ENCODE measurements at regions not wholly inside any gene's neighbourhood (a gene's known extent, or its start where the extent isn't known, plus 50 kb on each side); places are given as distances from the start of the nearest gene placed in this dataset.
"Not testable (repeated sequence)": the region's sequence is repeated elsewhere in the genome, so short reads cannot be mapped to it uniquely, and the experiment has no call there.

DNA sequence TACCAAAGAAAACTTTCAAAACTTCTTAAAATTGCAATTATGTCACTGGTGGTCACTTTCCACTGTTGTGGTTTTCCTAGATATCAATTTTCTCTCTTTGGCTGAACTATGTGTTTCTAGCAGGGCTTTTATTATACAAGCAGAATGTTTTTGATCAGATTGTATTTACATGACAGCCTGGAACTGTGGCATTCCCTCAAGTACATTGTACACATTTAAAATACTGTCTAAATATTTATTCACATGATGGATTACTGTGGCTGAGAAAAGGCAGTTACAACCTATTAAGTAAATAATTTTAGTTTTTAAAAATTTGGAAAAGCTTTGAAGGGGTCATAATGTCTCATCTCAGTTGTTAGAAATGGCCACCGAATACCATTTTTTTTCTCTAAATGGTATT is 231.9 kb upstream of the PPP1R3A start:
- no peak overlapping the region for H3K27ac ChIP-seq (ENCODE audit: low read depth, low read length)
- CTCF ChIA-PET = no interaction called here

DNA sequence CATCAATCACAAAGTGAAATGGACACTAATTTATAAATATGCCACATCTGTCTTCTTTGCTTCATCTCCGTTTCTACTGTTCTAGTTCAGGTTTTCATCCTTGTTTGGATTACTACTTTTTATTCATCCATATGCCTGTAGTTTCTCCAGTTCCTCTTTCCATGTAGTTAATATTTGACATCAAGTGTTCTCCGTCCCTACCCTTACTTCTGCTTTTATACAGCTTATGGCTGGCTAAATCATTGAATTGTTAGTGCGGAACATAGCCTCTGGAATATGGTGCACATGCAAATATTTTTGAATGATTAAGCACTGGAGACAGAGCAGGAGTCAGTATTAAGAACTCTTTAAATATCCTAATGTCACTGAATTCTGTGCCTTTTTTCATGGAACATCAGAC is 230.0 kb upstream of the PPP1R3A start:
- no peak for DNase-seq (ENCODE audit: low read depth, low spot score)
- H3K27me3 ChIP-seq (ENCODE audit: control insufficient read depth, insufficient read depth, low read length) = no peaks in the 10 kb centered on the region
- TF ChIP-seq, protein P1, sequence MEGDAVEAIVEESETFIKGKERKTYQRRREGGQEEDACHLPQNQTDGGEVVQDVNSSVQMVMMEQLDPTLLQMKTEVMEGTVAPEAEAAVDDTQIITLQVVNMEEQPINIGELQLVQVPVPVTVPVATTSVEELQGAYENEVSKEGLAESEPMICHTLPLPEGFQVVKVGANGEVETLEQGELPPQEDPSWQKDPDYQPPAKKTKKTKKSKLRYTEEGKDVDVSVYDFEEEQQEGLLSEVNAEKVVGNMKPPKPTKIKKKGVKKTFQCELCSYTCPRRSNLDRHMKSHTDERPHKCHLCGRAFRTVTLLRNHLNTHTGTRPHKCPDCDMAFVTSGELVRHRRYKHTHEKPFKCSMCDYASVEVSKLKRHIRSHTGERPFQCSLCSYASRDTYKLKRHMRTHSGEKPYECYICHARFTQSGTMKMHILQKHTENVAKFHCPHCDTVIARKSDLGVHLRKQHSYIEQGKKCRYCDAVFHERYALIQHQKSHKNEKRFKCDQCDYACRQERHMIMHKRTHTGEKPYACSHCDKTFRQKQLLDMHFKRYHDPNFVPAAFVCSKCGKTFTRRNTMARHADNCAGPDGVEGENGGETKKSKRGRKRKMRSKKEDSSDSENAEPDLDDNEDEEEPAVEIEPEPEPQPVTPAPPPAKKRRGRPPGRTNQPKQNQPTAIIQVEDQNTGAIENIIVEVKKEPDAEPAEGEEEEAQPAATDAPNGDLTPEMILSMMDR (IDR thresholded peaks at IDR 0.05; ENCODE audit: low read depth, low read length) = no peak
- H3K9me3 ChIP-seq (ENCODE audit: control insufficient read depth, insufficient read depth, low read length) = no peaks in the 10 kb centered on the region
- ChIA-PET CTCF (no interaction called here), POLR2A (no interaction called here)
- no peak overlapping the region for H3K4me3 ChIP-seq (ENCODE audit: low read depth, low read length)
- no peak overlapping the region for H3K27ac ChIP-seq (ENCODE audit: low read depth, low read length)

More for the DNA sequence above, 231.9 kb upstream of the PPP1R3A start:
- H3K9me3 ChIP-seq (ENCODE audit: control insufficient read depth, insufficient read depth, low read length) = no peaks in the 10 kb centered on the region
- POLR2A ChIA-PET = no interaction called here
- no peaks in the 10 kb centered on the region for H3K27me3 ChIP-seq (ENCODE audit: control insufficient read depth, insufficient read depth, low read length)
- TF ChIP-seq, protein P1 (IDR thresholded peaks at IDR 0.05; ENCODE audit: low read depth, low read length) = no peak
- no peak for DNase-seq (ENCODE audit: low read depth, low spot score)
- no peak overlapping the region for H3K4me3 ChIP-seq (ENCODE audit: low read depth, low read length)

DNA sequence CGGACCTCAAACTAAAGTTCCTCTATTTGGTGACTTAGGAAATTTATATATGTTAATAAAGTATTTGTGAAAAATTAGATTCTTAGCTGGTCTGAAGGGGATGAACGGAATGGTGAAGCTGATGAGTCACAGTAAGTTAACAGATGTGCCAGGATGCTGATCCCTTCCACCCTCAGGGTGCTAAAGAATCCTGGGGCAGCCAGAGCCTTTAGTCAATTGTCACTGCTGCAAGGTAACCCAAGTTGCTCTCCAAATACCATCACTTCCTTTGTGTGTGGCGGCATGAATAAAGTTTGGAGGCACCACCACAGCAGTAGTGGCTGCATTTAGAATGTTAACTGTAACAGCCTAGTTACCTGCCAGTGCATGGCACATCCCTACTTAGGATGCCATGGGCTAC is 222.6 kb upstream of the PPP1R3A start:
- Histone ChIP-seq H3K27me3 (ENCODE audit: control insufficient read depth, insufficient read depth, low read length) (no peaks in the 10 kb centered on the region), H3K9me3 (ENCODE audit: control insufficient read depth, insufficient read depth, low read length) (no peaks in the 10 kb centered on the region), H3K4me3 (ENCODE audit: low read depth, low read length) (no peak overlapping the region), H3K27ac (ENCODE audit: low read depth, low read length) (no peak overlapping the region)
- TF ChIP-seq, protein P1 (IDR thresholded peaks at IDR 0.05; ENCODE audit: low read depth, low read length) = no peak
- CTCF ChIA-PET = no interaction called here
- DNase-seq (ENCODE audit: low read depth, low spot score) = no peak
- POLR2A ChIA-PET = no interaction called here

DNA sequence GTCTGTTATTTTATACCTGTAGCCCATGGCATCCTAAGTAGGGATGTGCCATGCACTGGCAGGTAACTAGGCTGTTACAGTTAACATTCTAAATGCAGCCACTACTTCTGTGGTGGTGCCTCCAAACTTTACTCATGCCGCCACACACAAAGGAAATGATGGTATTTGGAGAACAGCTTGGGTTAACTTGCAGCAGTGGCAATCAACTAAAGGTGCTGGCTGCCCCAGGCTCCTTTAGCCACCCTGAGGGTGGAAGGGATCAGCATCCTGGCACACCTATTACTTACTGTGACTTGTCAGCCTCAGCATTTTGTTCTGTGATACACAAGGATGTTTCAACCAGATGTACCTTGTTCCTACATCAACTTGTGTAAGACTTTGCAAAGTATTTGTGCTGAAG is 221.8 kb upstream of the PPP1R3A start:
- TF ChIP-seq, protein P1 (IDR thresholded peaks at IDR 0.05; ENCODE audit: low read depth, low read length) = no peak
- no peak overlapping the region for H3K27ac ChIP-seq (ENCODE audit: low read depth, low read length)
- no peaks in the 10 kb centered on the region for H3K9me3 ChIP-seq (ENCODE audit: control insufficient read depth, insufficient read depth, low read length)
- DNase-seq (ENCODE audit: low read depth, low spot score) = no peak
- no peak overlapping the region for H3K4me3 ChIP-seq (ENCODE audit: low read depth, low read length)
- POLR2A ChIA-PET = no interaction called here
- H3K27me3 ChIP-seq (ENCODE audit: control insufficient read depth, insufficient read depth, low read length) = no peaks in the 10 kb centered on the region
- CTCF ChIA-PET = no interaction called here

DNA sequence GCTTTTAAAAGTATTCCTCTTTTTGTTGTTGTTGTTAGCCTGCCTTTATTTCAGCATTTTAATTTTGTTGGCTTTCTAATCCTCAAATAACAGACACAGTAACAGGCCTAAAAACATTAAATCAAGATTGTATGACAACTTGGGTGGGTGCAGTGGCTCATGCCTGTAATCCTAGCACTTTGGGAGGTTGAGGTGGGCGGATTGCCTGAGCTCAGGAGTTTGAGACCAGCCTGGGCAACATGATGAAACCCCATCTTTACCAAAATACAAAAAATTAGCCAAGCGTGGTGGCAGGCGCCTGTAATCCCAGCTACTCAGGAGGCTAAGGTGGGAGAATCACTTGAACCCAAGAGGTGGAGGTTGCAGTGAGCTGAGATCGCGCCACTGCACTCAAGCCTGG is 220.9 kb upstream of the PPP1R3A start:
- not testable (repeated sequence) for H3K4me3 ChIP-seq (ENCODE audit: low read depth, low read length)

DNA sequence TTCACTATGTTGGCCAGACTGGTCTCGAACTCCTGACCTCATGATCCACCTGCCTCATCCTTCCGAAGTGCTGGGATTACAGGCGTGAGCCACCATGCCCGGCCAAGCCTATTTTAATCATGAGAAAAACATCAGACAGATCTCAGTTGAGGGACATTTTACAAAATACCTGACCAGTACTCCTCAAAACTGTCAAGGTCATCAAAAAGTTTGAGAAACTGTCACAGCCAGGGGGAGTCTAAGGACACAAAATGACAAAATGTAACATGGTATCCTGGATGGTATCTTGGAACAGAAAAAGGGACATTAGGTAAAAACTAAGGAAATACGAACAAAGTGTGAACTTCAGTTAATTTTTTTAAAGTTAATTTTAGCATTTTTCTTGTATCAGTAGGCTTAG is 219.8 kb upstream of the PPP1R3A start:
- H3K27ac ChIP-seq (ENCODE audit: low read depth, low read length) = no peak overlapping the region
- ChIA-PET CTCF (no interaction called here), POLR2A (no interaction called here)
- H3K9me3 ChIP-seq (ENCODE audit: control insufficient read depth, insufficient read depth, low read length) = no peaks in the 10 kb centered on the region
- H3K4me3 ChIP-seq (ENCODE audit: low read depth, low read length) = no peak overlapping the region
- no peak for DNase-seq (ENCODE audit: low read depth, low spot score)
- TF ChIP-seq, protein P1 (IDR thresholded peaks at IDR 0.05; ENCODE audit: low read depth, low read length) = no peak
- H3K27me3 ChIP-seq (ENCODE audit: control insufficient read depth, insufficient read depth, low read length) = no peaks in the 10 kb centered on the region

More for the DNA sequence above, 220.9 kb upstream of the PPP1R3A start:
- H3K27ac ChIP-seq (ENCODE audit: low read depth, low read length); H3K9me3 ChIP-seq (ENCODE audit: control insufficient read depth, insufficient read depth, low read length); H3K27me3 ChIP-seq (ENCODE audit: control insufficient read depth, insufficient read depth, low read length); POLR2A ChIA-PET; DNase-seq (ENCODE audit: low read depth, low spot score); CTCF ChIA-PET: not testable (repeated sequence)

All from AG04450 (cell line).